A673 (cell line): ENCODE measurements at regions not wholly inside any gene's neighbourhood (a gene's known extent, or its start where the extent isn't known, plus 50 kb on each side); places are given as distances from the start of the nearest gene placed in this dataset.

Source experiments
- BruUV-seq: library from RNA; stranded (reverse); fragments of 400-500 nt; replicated peaks from 2 replicates; lab custom pipeline; 2021; lab: Mats Ljungman, UMichigan
- CTCF ChIA-PET: fragments of 300-600 bp; sonication (Branson Sonifier 250); formaldehyde crosslinking; loops from one replicate; lab custom pipeline; 2022; ENCODE audit warnings: antibody characterized with exemption; lab: Charles Lee
- POLR2A ChIA-PET: fragments of 300-600 bp; sonication (Branson Sonifier 250); formaldehyde crosslinking; loops from one replicate; lab custom pipeline; 2022; ENCODE audit warnings: antibody characterized with exemption; ENCODE audit not compliant: low non-redundant PET; lab: Charles Lee
- DNase-seq: peaks from one replicate; pipeline ENCODE4 v3.0.0-alpha.2; 2015; ENCODE audit warnings: low spot score
- H3K27ac ChIP-seq: fragments of 200-600 bp; sonication (generic); 2 replicates; pipeline ENCODE4 v1.5.1; 2016; ENCODE audit warnings: mixed run types, low read depth, mild to moderate bottlenecking, mixed read lengths, antibody characterized with exemption, low read length; ENCODE audit not compliant: poor library complexity, severe bottlenecking
- H3K27me3 ChIP-seq: fragments of 200-600 bp; sonication (generic); replicated peaks from 2 replicates; pipeline ENCODE4 v1.6.1; 2017; ENCODE audit warnings: mixed run types, low read depth, mild to moderate bottlenecking, mixed read lengths, antibody characterized with exemption, low read length; ENCODE audit not compliant: insufficient read depth, poor library complexity
- H3K36me3 ChIP-seq: fragments of 200-600 bp; sonication (generic); 2 replicates; pipeline ENCODE4 v1.6.1; 2016; ENCODE audit warnings: mixed run types, mild to moderate bottlenecking, mixed read lengths, antibody characterized with exemption, low read length; ENCODE audit not compliant: insufficient read depth, poor library complexity, severe bottlenecking
- H3K4me1 ChIP-seq: fragments of 200-600 bp; sonication (generic); 2 replicates; pipeline ENCODE4 v1.6.1; 2017; ENCODE audit warnings: mixed run types, mild to moderate bottlenecking, mixed read lengths, antibody characterized with exemption, low read length; ENCODE audit not compliant: insufficient read depth, poor library complexity, severe bottlenecking
- H3K4me3 ChIP-seq: fragments of 200-600 bp; sonication (generic); 2 replicates; pipeline ENCODE4 v1.5.1; 2016; ENCODE audit warnings: low read depth, mixed run types, mild to moderate bottlenecking, mixed read lengths, low read length; ENCODE audit not compliant: poor library complexity, severe bottlenecking
- H3K9me3 ChIP-seq: fragments of 200-600 bp; sonication (generic); 2 replicates; pipeline ENCODE4 v1.6.1; 2016; ENCODE audit warnings: mixed run types, low read depth, mild to moderate bottlenecking, mixed read lengths, antibody characterized with exemption, low read length; ENCODE audit not compliant: poor library complexity, severe bottlenecking
- CTCF ChIP-seq: fragments of 300-800, 200-600 bp; sonication (generic); conservative IDR thresholded peaks from 2 replicates; pipeline ENCODE4 v1.5.1; 2017; ENCODE audit warnings: low read depth, mild to moderate bottlenecking, antibody characterized with exemption, low read length, moderate library complexity, mixed read lengths
- EZH2 ChIP-seq: fragments of 200-600 bp; sonication (generic); IDR thresholded peaks from 2 replicates; pipeline ENCODE4 v1.6.1; 2017; ENCODE audit warnings: borderline replicate concordance, low read depth, mild to moderate bottlenecking, mixed read lengths, antibody characterized with exemption, low read length; ENCODE audit not compliant: poor library complexity, severe bottlenecking
- intact Hi-C: fragments of 100-400 bp; cut with micrococcal nuclease; formaldehyde crosslinking; loops from one replicate; pipeline ENCODE4 v1.10.0; 2022; ENCODE audit not compliant: unreplicated experiment

- POLR2A ChIA-PET, result no interaction called here
Observed at GRCh38 chr18:24586662-24587360, 126.4 kb downstream of the HRH4 start.

DNA sequence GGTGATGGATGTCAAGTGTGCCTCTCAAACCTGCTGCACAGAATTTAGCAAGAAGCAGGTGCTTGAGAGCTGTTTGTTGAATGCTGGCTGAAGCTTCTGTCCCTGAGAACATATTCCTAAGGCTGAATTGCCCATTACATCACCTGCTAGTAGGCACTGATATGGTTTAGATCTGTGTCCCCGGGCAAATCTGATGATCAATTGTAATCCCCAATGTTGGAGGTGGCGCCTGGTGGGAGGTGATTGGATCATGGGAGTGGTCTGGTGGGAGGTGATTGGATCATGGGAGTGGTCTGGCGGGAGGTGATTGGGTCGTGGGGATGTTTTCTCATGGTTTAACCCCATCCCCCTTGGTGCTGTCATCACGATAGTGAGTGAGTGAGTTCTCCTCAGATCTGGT, 128.0 kb downstream of the HRH4 start:
- Histone ChIP-seq H3K4me3 (no peak overlapping the region), H3K9me3 (no peaks in the 10 kb centered on the region), H3K36me3 (no peaks in the 10 kb centered on the region), H3K4me1 (no peaks in the 10 kb centered on the region), H3K27me3 (peaks cover 46% of the 10 kb centered on the region), H3K27ac (no peak overlapping the region)
- BruUV-seq, result no TSS peak
- POLR2A ChIA-PET, result no interaction called here
- intact Hi-C loops, result no loop called here
- no peak for DNase-seq
- no peak for TF ChIP-seq CTCF
- TF ChIP-seq EZH2, result no peak
- CTCF ChIA-PET, result no interaction called here

More at GRCh38 chr18:24586662-24587360, 126.4 kb downstream of the HRH4 start:
- Histone ChIP-seq H3K27me3 (peaks cover 46% of the 10 kb centered on the region), H3K4me1 (no peaks in the 10 kb centered on the region), H3K9me3 (no peaks in the 10 kb centered on the region), H3K27ac (no peak overlapping the region), H3K36me3 (no peaks in the 10 kb centered on the region), H3K4me3 (no peak overlapping the region)
- CTCF ChIA-PET, result no interaction called here
- no TSS peak for BruUV-seq
- intact Hi-C loops, result no loop called here
- TF ChIP-seq CTCF (no peak), EZH2 (no peak)
- DNase-seq, result no peak

- no peak for DNase-seq
- POLR2A ChIA-PET, result no interaction called here
- TF ChIP-seq CTCF (no peak), EZH2 (no peak)
- Histone ChIP-seq H3K4me1 (no peaks in the 10 kb centered on the region), H3K27me3 (peaks cover 36% of the 10 kb centered on the region), H3K27ac (no peak overlapping the region), H3K36me3 (no peaks in the 10 kb centered on the region), H3K4me3 (no peak overlapping the region), H3K9me3 (no peaks in the 10 kb centered on the region)
- CTCF ChIA-PET, result no interaction called here
- no TSS peak for BruUV-seq
- intact Hi-C loops, result loop anchor here (5.0 kb wide), 1 partner anchor 39 kb away; no protein-coding TSS in a partner anchor
Observed at GRCh38 chr18:24590946-24591345, 130.5 kb downstream of the HRH4 start.
